ENCODE measurements at regions not wholly inside any gene's neighbourhood (a gene's known extent, or its start where the extent isn't known, plus 50 kb on each side); places are given as distances from the start of the nearest gene placed in this dataset.

DNA sequence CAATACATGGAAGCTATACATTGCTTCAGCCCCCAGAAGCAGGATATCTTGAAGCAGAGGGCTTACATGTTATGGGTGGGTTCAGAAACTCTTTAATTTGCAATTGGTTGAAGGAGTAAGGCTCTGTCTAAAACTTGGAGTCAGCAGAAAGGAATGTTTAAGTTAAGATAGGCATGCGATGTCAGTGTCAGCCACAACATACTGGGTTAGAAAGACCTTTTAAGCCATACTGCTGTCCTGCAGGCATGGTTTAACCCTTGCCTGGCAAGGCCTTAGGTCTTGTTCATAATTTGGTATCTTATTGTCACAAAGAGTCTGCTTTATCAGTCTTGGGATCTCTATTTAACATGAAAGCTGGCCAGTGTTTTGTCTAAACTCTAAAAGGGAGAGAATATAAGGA, 1619.6 kb upstream of the WWC1 start:
- TF ChIP-seq CTCF (IDR thresholded peaks at IDR 0.05; ENCODE audit: low read depth, low read length, missing control alignments) = no peak
- no peak overlapping the region for H3K4me3 ChIP-seq (ENCODE audit: low read depth, low read length)
- DNase-seq (ENCODE audit: low read depth) = no peak

- no peak for TF ChIP-seq CTCF (IDR thresholded peaks at IDR 0.05; ENCODE audit: low read depth, low read length, missing control alignments)
These were observed 1619.0 kb upstream of the WWC1 start for GRCh38 chr5:166672431-166672830.

GRCh38 chr5:166677891-166678290, 1613.6 kb upstream of the WWC1 start:
- no peak overlapping the region for H3K4me3 ChIP-seq (ENCODE audit: low read depth, low read length)
- TF ChIP-seq CTCF (IDR thresholded peaks at IDR 0.05; ENCODE audit: low read depth, low read length, missing control alignments) = no peak
- DNase-seq (ENCODE audit: low read depth) = no peak

More at GRCh38 chr5:166672431-166672830, 1619.0 kb upstream of the WWC1 start:
- H3K4me3 ChIP-seq (ENCODE audit: low read depth, low read length) = no peak overlapping the region
- DNase-seq (ENCODE audit: low read depth) = no peak

DNA sequence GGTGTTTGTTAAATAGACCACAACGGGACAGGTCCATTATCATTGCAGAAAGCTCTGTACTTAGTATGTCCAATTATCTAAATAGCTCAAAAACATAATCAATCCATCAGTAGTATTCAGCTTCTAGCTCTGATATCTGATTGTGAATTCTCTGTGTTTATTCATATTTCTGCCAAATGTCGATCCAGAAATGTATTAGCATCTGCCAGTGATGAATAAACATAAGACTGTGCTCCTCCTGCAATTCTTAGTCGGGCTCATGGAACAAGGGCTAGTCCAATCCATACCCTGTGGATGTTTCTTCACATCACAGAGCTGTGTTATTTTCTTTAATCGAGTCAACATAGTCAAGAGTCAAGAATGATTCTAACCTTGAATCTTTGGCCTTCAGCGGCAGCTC, 1612.1 kb upstream of the WWC1 start:
- no peak for DNase-seq (ENCODE audit: low read depth)
- no peak for TF ChIP-seq CTCF (IDR thresholded peaks at IDR 0.05; ENCODE audit: low read depth, low read length, missing control alignments)
- no peak overlapping the region for H3K4me3 ChIP-seq (ENCODE audit: low read depth, low read length)

DNA sequence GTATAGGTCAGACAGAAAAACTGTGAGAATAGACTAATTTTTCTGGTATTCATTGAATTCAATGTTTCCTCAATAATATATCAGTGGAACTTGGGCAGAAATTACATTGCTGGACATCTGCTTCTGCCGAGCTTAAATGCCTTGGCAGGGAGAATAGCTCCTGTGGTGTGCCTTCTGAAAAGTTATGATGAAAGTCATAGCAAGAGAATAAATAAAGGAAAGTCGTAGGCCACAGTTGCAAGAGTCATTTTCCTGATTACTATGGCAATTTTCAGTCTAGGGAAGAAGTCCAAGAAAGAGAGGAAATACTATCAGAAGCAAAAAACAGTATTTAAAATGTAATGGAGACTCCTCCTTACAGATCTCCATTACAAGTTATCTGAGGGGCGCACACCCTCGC, 1596.1 kb upstream of the WWC1 start:
- H3K4me3 ChIP-seq (ENCODE audit: low read depth, low read length) = no peak overlapping the region
- TF ChIP-seq CTCF (IDR thresholded peaks at IDR 0.05; ENCODE audit: low read depth, low read length, missing control alignments) = no peak
- no peak for DNase-seq (ENCODE audit: low read depth)

- no peak overlapping the region for H3K4me3 ChIP-seq (ENCODE audit: low read depth, low read length)
- TF ChIP-seq CTCF (IDR thresholded peaks at IDR 0.05; ENCODE audit: low read depth, low read length, missing control alignments) = no peak
- no peak for DNase-seq (ENCODE audit: low read depth)
These were observed 1583.2 kb upstream of the WWC1 start for GRCh38 chr5:166708291-166708690.

DNA sequence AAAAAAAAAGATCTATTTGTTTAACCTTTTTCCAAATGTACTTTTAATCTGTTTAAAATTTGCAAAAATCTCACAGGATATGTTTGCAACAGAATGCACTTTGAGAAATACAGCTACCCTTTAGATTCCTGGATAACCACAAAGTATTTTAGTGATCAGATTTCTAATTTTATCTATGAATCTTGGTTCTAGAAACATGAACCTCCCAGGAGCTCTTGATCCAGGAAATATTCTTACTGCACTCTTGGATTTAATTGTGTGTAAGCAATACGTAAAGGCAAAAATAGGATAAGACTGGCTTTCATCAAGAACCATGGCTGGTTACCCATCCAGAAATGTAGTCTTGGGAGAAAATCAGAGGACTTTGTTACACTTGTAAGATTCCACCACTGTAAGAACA, 1581.8 kb upstream of the WWC1 start:
- no peak overlapping the region for H3K4me3 ChIP-seq (ENCODE audit: low read depth, low read length)
- DNase-seq (ENCODE audit: low read depth) = no peak
- no peak for TF ChIP-seq CTCF (IDR thresholded peaks at IDR 0.05; ENCODE audit: low read depth, low read length, missing control alignments)

Data from GM12864 (cell line).